ENCODE measurements at regions not wholly inside any gene's neighbourhood (a gene's known extent, or its start where the extent isn't known, plus 50 kb on each side); places are given as distances from the start of the nearest gene placed in this dataset.

- no peak overlapping the region for H3K4me3 ChIP-seq (ENCODE audit: low read depth, low read length)
- no peak for TF ChIP-seq CTCF (IDR thresholded peaks at IDR 0.05; ENCODE audit: insufficient read depth, low read depth, low read length, missing control alignments)
- no peak for DNase-seq (ENCODE audit: low read depth)
Observed at GRCh38 chr18:71450257-71450656, 1093.9 kb downstream of the CBLN2 start.

DNA sequence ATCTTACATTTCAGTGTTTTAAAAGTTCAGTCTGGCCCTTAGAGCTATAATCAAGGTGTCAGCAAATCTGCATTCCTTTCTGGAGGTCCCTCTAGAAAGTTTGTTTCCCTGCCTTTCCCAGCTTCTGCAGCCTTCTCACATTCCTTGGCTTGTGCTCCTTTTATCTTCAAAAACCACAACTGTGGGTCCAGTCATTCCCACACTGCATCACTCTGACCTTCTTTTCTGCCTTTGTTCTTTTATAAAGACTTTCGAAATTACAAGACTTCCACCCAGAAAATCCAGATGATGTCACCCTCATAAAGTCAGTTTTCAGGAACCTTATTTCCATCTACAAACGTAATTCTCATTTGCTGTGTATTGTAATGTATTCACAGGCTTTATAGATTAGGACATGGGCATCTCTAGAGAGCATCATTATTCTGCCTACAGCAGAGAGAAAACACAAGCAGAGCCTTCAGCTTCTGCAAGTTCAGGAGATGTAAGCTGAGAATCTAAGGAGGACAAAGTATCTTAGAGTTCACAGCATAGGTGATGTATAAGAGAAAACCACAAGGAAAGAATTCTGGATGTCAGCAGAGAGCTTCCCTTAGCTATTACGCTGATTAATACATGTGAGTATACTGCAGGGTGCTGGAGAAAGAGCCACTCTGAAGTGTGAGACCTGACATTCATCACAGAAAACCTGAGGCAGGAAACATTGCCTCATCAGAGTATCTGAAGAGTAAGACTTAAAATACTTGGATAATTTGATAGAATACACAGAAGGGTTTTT, 1100.2 kb downstream of the CBLN2 start:
- no peak for TF ChIP-seq CTCF (IDR thresholded peaks at IDR 0.05; ENCODE audit: insufficient read depth, low read depth, low read length, missing control alignments)
- DNase-seq (ENCODE audit: low read depth): no peak
- no peak overlapping the region for H3K4me3 ChIP-seq (ENCODE audit: low read depth, low read length)

GRCh38 chr18:71442731-71443141, 1101.4 kb downstream of the CBLN2 start:
- DNase-seq (ENCODE audit: low read depth): no peak
- H3K4me3 ChIP-seq (ENCODE audit: low read depth, low read length): no peak overlapping the region
- TF ChIP-seq CTCF (IDR thresholded peaks at IDR 0.05; ENCODE audit: insufficient read depth, low read depth, low read length, missing control alignments): no peak

DNA sequence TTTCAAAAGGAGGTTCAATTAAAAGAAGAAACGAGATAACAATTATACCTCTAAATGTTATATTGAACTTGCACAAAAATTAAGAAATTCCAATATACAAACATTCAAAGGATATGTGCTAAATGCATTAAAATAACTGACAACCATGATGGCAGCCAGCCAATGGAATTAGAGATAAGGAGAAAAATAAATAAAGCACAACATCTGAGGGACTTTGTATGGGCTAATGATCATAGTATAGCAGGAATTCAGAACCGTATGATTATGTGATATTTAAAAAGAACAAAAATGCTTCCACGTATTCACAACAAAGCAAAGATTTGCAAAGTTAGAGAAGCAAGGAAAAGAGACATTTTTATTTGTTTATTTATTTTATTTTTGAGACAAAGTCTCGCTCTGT, 1103.0 kb downstream of the CBLN2 start:
- no peak for TF ChIP-seq CTCF (IDR thresholded peaks at IDR 0.05; ENCODE audit: insufficient read depth, low read depth, low read length, missing control alignments)
- no peak overlapping the region for H3K4me3 ChIP-seq (ENCODE audit: low read depth, low read length)
- no peak for DNase-seq (ENCODE audit: low read depth)

DNA sequence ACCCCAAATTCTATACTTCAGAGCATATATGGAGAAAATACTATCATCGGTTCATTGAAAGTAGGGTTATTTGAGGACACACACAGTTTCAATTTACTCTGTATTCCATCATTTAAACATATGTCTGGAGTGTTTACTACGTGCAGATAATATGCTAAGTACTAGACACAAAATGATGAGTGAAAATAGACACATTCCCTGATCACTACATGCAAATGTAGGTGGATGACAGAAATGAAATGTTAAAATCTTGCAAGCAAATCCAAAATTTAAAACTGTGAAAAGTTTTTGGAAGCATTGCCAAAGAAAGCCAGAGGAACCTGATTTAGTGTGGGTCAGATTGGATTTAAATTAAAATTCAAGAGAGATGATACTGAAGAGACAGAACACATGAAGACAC, 1106.6 kb downstream of the CBLN2 start:
- TF ChIP-seq CTCF (IDR thresholded peaks at IDR 0.05; ENCODE audit: insufficient read depth, low read depth, low read length, missing control alignments): no peak
- H3K4me3 ChIP-seq (ENCODE audit: low read depth, low read length): no peak overlapping the region
- DNase-seq (ENCODE audit: low read depth): no peak

- TF ChIP-seq CTCF (IDR thresholded peaks at IDR 0.05; ENCODE audit: insufficient read depth, low read depth, low read length, missing control alignments): no peak
- no peak for DNase-seq (ENCODE audit: low read depth)
- no peak overlapping the region for H3K4me3 ChIP-seq (ENCODE audit: low read depth, low read length)
Observed at GRCh38 chr18:71433373-71433772, 1110.8 kb downstream of the CBLN2 start.

DNA sequence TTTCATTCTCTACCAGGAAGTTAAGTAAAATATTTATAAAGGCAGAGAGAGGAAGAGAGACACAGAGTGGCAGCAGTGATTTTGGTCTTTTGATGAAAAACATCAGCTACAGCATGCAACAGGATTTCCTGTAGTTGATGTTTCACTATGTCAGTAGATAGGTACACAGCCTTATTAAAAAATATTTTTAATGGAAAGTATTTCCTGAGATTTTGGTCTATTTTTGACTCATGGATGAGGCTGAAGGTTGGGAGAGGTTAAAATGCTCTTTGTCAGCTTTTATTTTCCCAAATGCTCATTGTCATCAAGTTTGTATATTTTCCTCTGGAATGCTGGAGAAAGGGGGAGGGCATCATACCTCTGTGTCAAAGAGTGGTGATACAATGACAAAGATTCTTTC, 1112.5 kb downstream of the CBLN2 start:
- TF ChIP-seq CTCF (IDR thresholded peaks at IDR 0.05; ENCODE audit: insufficient read depth, low read depth, low read length, missing control alignments): no peak
- no peak for DNase-seq (ENCODE audit: low read depth)
- no peak overlapping the region for H3K4me3 ChIP-seq (ENCODE audit: low read depth, low read length)

All from GM12865 (cell line).